Amniotic stem cell (primary cell): ENCODE measurements at regions not wholly inside any gene's neighbourhood (a gene's known extent, or its start where the extent isn't known, plus 50 kb on each side); places are given as distances from the start of the nearest gene placed in this dataset.

Source experiments
- DNase-seq: peaks from one replicate; lab custom pipeline; 2025; lab: John Stamatoyannopoulos, UW

GRCh38 chr14:71498212-71498611 is 434.0 kb upstream of the RGS6 start:
- DNase-seq: no peak

- no peak for DNase-seq
Observed at GRCh38 chr14:71499018-71499417, 433.2 kb upstream of the RGS6 start.

DNA sequence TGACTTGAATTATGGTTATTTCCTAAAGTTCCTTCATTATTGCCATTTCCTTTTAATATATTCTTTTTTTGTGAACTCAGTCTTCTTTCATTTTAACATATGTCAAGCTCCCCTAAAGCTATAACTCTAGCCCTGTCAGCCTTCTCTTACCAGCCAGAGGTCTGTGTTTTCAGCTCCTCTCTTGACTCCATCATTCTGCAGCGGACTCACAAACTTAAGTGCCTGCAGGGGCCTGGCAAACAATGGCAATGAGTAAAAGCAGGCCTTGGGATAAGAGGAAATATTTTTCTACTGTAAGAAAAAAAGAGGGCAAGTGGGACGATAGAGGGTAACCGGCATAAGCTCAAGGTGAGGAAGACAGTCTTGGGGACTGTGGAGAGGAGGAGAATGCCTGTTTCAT is 424.5 kb upstream of the RGS6 start:
- DNase-seq: no peak

GRCh38 chr14:71508901-71509300 is 423.3 kb upstream of the RGS6 start:
- no peak for DNase-seq

DNA sequence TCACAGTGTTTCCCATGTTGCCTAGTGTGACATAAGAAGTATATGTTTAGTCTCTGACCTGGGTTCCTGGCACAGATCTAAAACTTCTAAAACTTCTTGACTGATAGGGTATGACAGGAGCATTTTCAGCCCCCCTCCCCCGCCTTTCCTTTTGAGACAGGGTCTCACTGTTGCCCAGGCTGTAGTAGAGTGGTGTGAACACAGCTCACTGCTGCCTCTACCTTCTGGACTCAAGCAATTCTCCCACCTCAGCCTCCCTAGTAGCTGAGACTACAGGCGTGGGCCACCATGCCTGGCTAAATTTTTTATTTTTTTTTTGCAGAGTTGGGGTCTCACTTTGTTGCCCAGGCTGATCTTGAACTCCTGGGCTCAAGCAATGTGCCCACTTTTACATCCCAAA is 421.1 kb upstream of the RGS6 start:
- DNase-seq: no peak

- DNase-seq: no peak
Observed at GRCh38 chr14:71514941-71515919, 417.0 kb upstream of the RGS6 start.

- DNase-seq: no peak
Observed at GRCh38 chr14:71521238-71522135, 410.7 kb upstream of the RGS6 start.

DNA sequence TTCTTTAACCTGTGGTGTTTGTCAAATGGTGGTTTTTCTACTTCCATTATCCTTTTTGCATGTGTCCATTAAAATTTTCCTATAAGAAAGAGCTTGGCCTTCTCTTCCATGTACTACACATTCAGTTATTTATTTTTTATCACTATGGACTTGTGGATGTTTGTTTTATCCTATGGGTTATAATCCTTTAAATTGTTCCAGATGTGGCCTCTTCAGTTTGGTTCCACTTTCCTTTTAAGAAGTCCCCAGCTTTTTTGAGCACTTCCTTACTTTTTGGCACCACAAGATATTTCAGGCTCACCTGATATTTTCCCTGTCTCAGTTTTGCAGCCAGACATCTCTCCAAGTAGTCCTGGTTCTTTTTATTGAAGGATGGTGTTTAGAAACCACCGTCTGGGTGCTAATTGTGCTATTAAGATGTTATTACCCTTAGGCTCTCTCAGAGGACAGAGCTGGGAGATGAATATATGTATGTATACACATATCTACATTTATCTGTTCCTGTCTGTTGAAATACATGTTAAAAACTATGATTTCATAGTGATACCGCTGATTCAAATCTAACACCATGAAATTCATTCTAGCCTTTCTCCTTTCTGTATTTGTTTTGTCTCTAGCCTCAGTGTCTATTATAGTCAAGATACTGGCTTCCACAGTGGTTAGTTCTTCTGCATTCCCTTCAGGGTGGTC is 408.5 kb upstream of the RGS6 start:
- no peak for DNase-seq

GRCh38 chr14:71524320-71524982 is 407.8 kb upstream of the RGS6 start:
- DNase-seq: no peak

GRCh38 chr14:71525663-71526221 is 406.5 kb upstream of the RGS6 start:
- DNase-seq: no peak

DNA sequence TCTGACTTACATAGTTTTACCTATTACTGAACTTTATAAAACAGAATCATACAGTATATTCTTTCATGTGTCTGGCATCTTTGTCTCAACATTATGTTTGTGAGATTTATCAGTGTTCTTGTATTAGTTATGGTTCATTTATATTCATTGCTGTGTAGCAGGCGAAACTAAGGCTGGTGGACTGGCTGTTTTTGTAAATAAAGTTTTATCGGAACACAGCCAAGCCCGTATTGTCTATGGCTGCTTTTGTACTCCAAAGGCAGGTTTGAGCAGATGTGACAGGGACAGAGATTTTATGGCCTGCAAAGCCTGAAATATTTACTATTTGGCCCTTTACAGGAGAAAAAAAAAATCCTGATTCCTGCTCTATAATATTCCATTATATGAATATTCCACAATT is 405.8 kb upstream of the RGS6 start:
- no peak for DNase-seq

- DNase-seq: no peak
Observed at GRCh38 chr14:71527838-71528237, 404.4 kb upstream of the RGS6 start.

- DNase-seq: no peak
Observed at GRCh38 chr14:71529848-71530247, 402.4 kb upstream of the RGS6 start.

GRCh38 chr14:71532344-71532743 is 399.9 kb upstream of the RGS6 start:
- DNase-seq: no peak

GRCh38 chr14:71532790-71533189 is 399.4 kb upstream of the RGS6 start:
- no peak for DNase-seq

- DNase-seq: no peak
Observed at GRCh38 chr14:71533390-71533789, 398.8 kb upstream of the RGS6 start.

DNA sequence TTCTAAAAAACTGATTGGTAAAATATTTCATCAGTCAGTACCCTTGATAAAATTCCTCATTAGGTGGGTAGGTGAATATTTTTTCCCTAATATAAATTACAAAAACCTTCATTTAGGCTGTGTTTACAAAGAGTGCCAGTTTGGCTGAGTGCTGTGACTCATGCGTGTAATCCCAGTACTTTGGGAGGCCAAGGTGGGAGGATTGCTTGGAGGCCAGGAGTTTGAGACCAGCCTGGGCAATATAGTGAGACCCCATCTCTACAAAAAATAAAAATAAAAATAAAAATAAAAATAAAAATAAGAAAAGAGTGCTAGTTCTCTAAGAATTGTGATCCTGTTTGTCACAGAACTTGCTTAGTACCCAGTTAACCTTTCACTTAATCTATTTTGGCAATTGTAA is 398.4 kb upstream of the RGS6 start:
- no peak for DNase-seq

GRCh38 chr14:71534506-71534905 is 397.7 kb upstream of the RGS6 start:
- DNase-seq: no peak

GRCh38 chr14:71536015-71536740 is 396.1 kb upstream of the RGS6 start:
- no peak for DNase-seq

DNA sequence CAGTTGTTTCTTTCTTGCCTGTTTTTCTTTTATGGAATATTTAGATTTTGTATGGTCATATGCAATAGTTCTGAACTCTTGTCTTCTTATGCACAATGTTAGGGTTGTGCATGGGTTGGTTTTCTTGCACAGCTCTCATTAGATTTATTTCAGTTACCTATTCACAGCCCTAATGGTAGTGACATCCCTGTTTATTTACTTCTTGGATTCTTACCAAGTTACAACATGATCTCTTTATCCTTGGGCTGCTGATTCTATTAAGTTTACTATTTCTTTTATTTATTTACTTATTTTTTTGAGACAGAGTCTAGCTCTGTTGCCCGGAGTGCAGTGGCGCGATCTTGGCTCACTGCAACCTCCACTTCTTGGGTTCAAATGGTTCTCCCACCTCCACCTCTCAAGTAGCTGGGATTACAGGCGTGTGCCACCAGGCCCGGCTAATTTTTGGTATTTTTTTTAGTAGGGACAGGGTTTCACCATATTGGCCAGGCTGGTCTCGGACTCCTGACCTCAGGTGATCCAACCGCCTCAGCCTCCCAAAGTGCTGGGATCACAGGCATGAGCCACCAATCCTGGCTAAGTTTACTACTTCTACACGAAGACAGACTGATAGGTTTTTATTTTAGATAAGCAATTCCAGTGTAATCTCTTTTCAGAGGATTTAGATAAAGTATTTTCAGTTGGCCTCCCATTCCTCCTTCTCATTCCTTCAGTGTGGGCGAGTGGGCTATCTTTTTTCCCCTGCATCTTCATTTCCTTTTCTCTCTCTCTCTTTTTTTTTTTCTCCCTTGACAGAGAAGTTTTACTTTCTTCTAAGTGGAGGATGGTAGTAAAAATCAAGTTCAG is 395.1 kb upstream of the RGS6 start:
- no peak for DNase-seq
